DMS53 (cell line): ENCODE measurements at regions not wholly inside any gene's neighbourhood (a gene's known extent, or its start where the extent isn't known, plus 50 kb on each side); places are given as distances from the start of the nearest gene placed in this dataset.

Source experiments
- DNase-seq: peaks from one replicate; lab custom pipeline; 2025; lab: John Stamatoyannopoulos, UW

- DNase-seq: no peak
These were observed 622.2 kb downstream of the ZPLD1 start for GRCh38 chr3:103057003-103057402.

DNA sequence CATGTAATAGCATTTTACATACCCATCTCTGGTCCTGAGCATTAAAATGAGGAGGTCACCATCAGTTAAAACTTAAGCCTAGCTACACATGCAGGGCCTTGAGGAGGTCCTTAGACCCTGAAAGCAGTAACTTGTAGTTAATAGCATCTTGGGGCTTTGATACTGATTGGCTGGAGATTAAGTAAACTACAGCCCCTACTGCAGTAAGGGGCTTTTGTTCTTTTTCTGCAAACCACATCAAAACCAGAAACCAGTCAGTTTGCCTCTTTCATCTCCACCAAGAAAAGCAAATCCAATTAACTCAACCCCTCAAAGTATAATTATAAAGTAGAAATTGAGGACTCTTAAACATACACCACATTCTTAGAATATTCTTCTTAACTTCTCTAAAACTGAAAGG lies 622.7 kb downstream of the ZPLD1 start:
- no peak for DNase-seq

GRCh38 chr3:103059432-103059831 lies 624.6 kb downstream of the ZPLD1 start:
- DNase-seq: peak; percentile 3

DNA sequence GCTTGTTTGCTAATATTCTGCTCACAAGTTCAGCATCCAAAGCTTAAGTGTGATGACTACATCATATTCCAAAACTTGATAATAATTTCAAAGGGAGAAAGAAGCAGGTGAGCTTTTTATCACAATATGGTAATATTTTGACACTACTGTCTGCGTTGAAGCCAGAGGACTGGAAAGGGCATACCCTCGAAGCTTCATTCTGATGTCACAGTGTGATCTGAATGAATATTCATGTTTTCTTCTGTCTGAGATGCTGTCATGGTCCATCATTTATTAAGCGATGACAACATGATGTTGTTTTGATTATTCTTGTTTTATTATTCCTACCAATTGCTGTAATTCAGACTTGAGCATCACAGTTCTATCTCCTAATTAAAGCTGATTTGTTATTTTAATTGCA lies 625.4 kb downstream of the ZPLD1 start:
- DNase-seq: no peak

GRCh38 chr3:103067963-103068362 lies 633.1 kb downstream of the ZPLD1 start:
- DNase-seq: no peak

DNA sequence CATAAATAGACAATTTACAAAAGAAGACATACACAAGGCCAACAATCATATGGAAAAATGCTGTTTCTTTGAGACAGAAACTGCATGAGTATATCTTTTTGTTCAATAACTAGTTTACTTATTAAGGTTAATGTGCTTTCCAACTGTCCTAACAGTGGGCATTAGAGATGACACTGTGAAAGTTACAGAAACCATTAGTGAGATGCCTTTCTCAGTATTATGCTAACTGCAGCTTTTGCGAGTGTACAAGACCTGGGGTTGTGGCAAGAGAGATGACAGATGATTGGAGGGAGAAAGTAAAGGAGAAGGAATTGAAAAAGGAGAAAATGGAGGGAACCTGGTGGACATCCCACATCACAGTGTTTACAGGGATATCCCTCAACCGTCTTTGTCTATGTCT lies 640.5 kb downstream of the ZPLD1 start:
- DNase-seq: no peak

GRCh38 chr3:103077910-103078309 lies 643.1 kb downstream of the ZPLD1 start:
- peak; percentile 11 for DNase-seq

DNA sequence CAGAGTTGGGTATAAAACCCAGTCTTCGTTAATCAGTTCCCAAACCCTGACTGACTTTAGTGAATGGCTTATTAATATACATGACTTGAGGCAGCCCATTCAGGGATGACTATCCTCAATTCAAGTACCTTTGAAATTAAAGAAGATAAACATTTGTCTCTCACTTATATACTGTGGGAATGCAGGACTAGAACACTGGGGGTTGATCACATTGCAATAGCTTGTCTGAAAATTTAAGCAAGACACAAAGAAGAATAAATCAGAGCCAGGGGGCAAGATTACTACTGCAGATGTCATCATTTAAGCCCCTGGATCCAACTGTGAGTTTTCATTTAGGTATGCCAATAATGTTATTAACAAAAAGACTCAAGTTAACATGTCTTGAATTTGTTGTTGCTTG lies 647.7 kb downstream of the ZPLD1 start:
- DNase-seq: no peak

DNA sequence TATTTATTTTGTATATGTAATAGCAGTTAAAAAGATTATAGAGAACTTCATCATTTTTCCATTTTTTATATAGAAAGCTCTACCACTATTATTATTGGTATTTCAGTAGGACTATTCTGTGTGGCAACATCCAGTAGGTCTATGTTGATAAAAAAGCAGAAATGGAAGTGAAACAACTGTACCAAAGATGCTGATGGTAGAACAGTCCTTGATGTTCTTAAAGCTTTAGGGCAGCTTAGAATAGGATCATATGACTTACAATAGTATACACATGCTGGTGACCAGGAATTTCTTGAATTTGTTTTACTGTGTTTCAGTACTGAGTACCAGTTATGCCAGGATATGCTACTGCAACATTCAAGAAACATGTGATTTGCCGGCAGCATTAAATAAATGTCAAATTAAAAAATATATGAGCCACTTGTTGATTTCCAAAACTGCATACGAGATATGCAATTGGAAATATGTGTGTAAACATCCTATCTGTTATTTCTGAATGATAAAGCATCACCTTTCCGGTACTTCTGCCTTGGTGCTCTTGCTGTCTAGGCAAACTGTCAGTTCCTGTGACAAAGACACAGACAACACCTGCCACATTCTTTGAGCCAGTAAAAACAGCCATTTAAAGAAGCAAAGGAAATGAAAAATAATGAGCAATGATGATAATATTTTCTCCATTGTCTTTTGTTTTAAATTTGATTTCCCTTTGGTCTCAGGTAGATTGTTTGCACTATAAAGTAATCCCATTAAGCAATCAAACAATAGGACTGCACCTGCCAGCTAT lies 649.2 kb downstream of the ZPLD1 start:
- peak; percentile 49 for DNase-seq

DNA sequence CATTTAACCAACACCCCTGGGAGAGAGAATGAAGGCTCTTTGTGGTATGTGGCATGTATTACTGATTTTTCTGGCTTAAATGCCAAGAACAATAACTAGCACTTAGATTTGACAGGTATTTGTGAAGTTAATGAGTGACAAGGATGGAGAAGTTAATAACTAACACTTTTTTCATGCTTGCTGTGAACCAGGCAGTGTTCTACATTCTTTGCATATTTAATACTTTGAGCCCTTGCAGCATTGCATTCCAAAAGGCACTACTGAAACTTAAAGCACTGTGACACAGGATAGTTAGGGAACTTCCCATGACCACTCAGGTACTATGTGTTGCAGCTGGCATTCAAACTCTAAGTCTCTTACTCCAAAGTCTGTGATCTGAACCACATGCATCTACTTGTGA lies 650.6 kb downstream of the ZPLD1 start:
- DNase-seq: peak; percentile 22

GRCh38 chr3:103089758-103090157 lies 654.9 kb downstream of the ZPLD1 start:
- DNase-seq: no peak

- DNase-seq: no peak
These were observed 670.4 kb downstream of the ZPLD1 start for GRCh38 chr3:103105206-103105605.

DNA sequence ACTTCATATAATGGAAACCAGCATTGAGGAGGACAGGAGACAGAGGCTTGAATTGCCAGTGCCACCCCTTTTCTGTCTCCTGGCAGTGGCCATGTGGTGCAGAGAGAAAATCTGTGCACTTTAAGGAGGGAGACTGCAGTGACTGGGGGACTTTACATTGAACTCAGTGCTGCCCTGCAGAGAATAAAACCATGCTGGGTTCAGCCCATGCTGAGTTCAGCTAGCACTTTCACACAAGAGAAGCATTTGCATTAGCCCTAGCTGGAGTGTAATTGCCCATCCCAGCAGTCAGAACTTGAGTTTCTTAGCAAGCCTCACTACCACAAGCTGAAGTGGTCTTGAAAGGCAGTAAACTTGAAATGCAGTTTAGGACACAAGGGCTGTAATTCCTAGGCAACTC lies 677.5 kb downstream of the ZPLD1 start:
- no peak for DNase-seq

- no peak for DNase-seq
These were observed 691.3 kb downstream of the ZPLD1 start for GRCh38 chr3:103126115-103126514.

- DNase-seq: no peak
These were observed 692.3 kb downstream of the ZPLD1 start for GRCh38 chr3:103127098-103127630.

- no peak for DNase-seq
These were observed 692.9 kb downstream of the ZPLD1 start for GRCh38 chr3:103127737-103128136.

- DNase-seq: no peak
These were observed 699.4 kb downstream of the ZPLD1 start for GRCh38 chr3:103134023-103134724.

DNA sequence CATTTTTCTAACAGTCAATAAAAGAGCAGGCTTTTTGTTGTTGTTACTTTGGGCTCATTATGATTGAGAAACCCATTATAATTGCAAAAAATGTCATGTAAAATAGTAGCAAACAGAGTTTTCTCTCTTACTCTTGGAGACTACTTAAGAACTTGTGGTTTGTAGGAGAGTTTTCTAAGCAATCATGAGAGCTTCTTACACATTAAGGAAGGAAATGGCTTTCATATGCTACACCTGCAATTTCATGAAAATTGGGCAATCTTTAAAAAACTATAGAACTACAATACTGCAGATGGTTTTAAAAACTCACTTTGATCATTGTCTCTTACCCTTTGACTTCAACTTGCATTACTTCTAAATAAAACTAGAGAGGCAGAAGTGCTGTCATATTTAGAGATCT lies 701.8 kb downstream of the ZPLD1 start:
- DNase-seq: no peak

DNA sequence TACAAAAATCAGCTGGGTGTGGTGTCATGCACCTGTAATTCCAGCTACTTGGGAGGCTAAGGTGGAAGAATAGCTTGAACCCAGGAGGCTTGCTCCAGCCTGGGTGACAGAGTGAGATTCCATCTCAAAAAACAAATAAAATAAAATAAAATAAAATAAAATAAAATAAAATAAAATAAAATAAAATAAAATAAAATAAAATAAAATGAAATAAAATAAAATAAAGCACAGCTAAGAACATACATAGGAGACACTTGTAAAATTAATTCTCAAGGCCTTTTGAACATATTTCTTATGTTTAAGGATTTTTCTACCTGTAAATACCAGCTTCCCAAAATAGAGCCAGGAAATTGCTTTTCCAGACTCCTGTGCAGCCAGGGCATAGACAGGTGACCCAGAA lies 703.0 kb downstream of the ZPLD1 start:
- no peak for DNase-seq

- DNase-seq: peak; percentile 33
These were observed 723.4 kb downstream of the ZPLD1 start for GRCh38 chr3:103158183-103158582.

DNA sequence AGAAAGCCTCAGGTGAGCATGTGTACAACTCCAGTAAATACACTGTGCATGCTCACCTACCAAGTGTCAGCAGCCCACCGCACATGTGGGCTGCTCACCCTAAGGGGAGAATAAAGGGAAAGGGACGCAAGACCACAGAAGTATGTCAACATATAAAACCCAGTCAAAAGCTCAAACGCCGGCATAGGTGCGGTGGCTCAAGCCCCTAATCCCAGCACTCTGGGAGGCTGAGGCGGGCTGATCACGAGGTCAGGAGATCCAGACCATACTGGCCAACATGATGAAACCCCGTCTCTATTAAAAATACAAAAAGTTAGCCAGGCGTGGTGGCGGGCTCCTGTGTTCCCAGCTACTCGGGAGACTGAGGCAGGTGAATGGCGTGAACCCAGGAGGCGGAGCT lies 732.1 kb downstream of the ZPLD1 start:
- DNase-seq: no peak

- DNase-seq: no peak
These were observed 733.0 kb downstream of the ZPLD1 start for GRCh38 chr3:103167850-103168249.

GRCh38 chr3:103169289-103169688 lies 734.5 kb downstream of the ZPLD1 start:
- DNase-seq: no peak
